Right atrium auricular region (tissue), 2 donors: ENCODE measurements at regions not wholly inside any gene's neighbourhood (a gene's known extent, or its start where the extent isn't known, plus 50 kb on each side); places are given as distances from the start of the nearest gene placed in this dataset.

ENCODE experiments used
- DNase-seq: peaks from one replicate; pipeline ENCODE4 v3.0.0-alpha.2; 2019; ENCODE audit warnings: low spot score
- H3K27ac ChIP-seq, 2 donors: fragments of 200-600 bp; sonication (generic); 1 replicate in 1 of 2; 2 replicates in 1 of 2; pipeline ENCODE4 v1.5.1; 2016 to 2019
- H3K27me3 ChIP-seq, 2 donors: fragments of 200-600 bp; sonication (generic); one replicate each; pipeline versions ENCODE4 v1.5.1 to v1.6.0; 2017 to 2019
- H3K36me3 ChIP-seq: fragments of 200-600 bp; sonication (generic); one replicate; pipeline ENCODE4 v1.5.1; 2016
- H3K4me1 ChIP-seq, 2 donors: fragments of 200-600 bp; sonication (generic); one replicate each; pipeline versions ENCODE4 v1.5.1 to v1.6.0; 2017 to 2019
- H3K4me3 ChIP-seq, 2 donors: fragments of 200-600 bp; sonication (generic); 1 replicate in 1 of 2; 2 replicates in 1 of 2; pipeline ENCODE4 v1.5.1; 2017 to 2019; ENCODE audit warnings: mild to moderate bottlenecking in 1 of 2, moderate library complexity in 1 of 2
- H3K9me3 ChIP-seq, 2 donors: fragments of 200-600 bp; sonication (generic); one replicate each; pipeline ENCODE4 v1.5.1; 2019
- CTCF ChIP-seq, 2 donors: fragments of 200-600 bp; sonication (generic); IDR thresholded peaks; one replicate each; pipeline ENCODE4 v1.5.1; 2019; ENCODE audit warnings: antibody characterized with exemption in 2 of 2

GRCh38 chr11:37647767-37648166 lies 1049.7 kb upstream of the RAG2 start:
- no peak for TF ChIP-seq CTCF (IDR thresholded peaks at IDR 0.05)
- H3K4me3 ChIP-seq = no peak overlapping the region
- H3K9me3 ChIP-seq = no peaks in the 10 kb centered on the region

GRCh38 chr11:37643968-37644367 lies 1045.9 kb upstream of the RAG2 start:
- no peak overlapping the region for H3K4me3 ChIP-seq
- H3K27me3 ChIP-seq = no peaks in the 10 kb centered on the region
- H3K9me3 ChIP-seq = no peaks in the 10 kb centered on the region
- DNase-seq = no peak
- H3K4me1 ChIP-seq = no peaks in the 10 kb centered on the region
- no peak overlapping the region for H3K27ac ChIP-seq
- no peak for TF ChIP-seq CTCF (IDR thresholded peaks at IDR 0.05)
- no peaks in the 10 kb centered on the region for H3K36me3 ChIP-seq

More at GRCh38 chr11:37647767-37648166, 1049.7 kb upstream of the RAG2 start:
- Histone ChIP-seq H3K4me1 (no peaks in the 10 kb centered on the region), H3K27ac (no peak overlapping the region), H3K36me3 (no peaks in the 10 kb centered on the region), H3K27me3 (no peaks in the 10 kb centered on the region)
- DNase-seq = no peak

GRCh38 chr11:37642296-37642695 lies 1044.3 kb upstream of the RAG2 start:
- Histone ChIP-seq H3K9me3 (no peaks in the 10 kb centered on the region), H3K27ac (no peak overlapping the region), H3K27me3 (no peaks in the 10 kb centered on the region), H3K4me3 (no peak overlapping the region), H3K4me1 (no peaks in the 10 kb centered on the region), H3K36me3 (no peaks in the 10 kb centered on the region)
- no peak for TF ChIP-seq CTCF (IDR thresholded peaks at IDR 0.05)
- no peak for DNase-seq

- H3K9me3 ChIP-seq = no peaks in the 10 kb centered on the region
- H3K36me3 ChIP-seq = no peaks in the 10 kb centered on the region
- no peak for TF ChIP-seq CTCF (IDR thresholded peaks at IDR 0.05)
- H3K27me3 ChIP-seq = no peaks in the 10 kb centered on the region
- no peak overlapping the region for H3K27ac ChIP-seq
- DNase-seq = no peak
- no peaks in the 10 kb centered on the region for H3K4me1 ChIP-seq
- no peak overlapping the region for H3K4me3 ChIP-seq
Observed at GRCh38 chr11:37632748-37633147, 1034.7 kb upstream of the RAG2 start.

- no peak for DNase-seq
- TF ChIP-seq CTCF (IDR thresholded peaks at IDR 0.05) = no peak
- Histone ChIP-seq H3K9me3 (no peaks in the 10 kb centered on the region), H3K27ac (no peak overlapping the region), H3K36me3 (no peaks in the 10 kb centered on the region), H3K27me3 (no peaks in the 10 kb centered on the region), H3K4me1 (no peaks in the 10 kb centered on the region), H3K4me3 (no peak overlapping the region)
Observed at GRCh38 chr11:37630866-37631265, 1032.8 kb upstream of the RAG2 start.

GRCh38 chr11:37623778-37624177 lies 1025.7 kb upstream of the RAG2 start:
- Histone ChIP-seq H3K4me1 (no peaks in the 10 kb centered on the region), H3K27ac (no peak overlapping the region), H3K4me3 (no peak overlapping the region), H3K9me3 (no peaks in the 10 kb centered on the region), H3K36me3 (no peaks in the 10 kb centered on the region), H3K27me3 (no peaks in the 10 kb centered on the region)
- no peak for TF ChIP-seq CTCF (IDR thresholded peaks at IDR 0.05)
- DNase-seq = no peak
